Sigmoid colon (tissue), 6 donors: ENCODE measurements at regions not wholly inside any gene's neighbourhood (a gene's known extent, or its start where the extent isn't known, plus 50 kb on each side); places are given as distances from the start of the nearest gene placed in this dataset.

Experiments
- DNase-seq: peaks from one replicate; pipeline ENCODE4 v3.0.0-alpha.2; 2019
- H3K27ac ChIP-seq, 4 donors: fragments of 200-600 bp; sonication (generic); one replicate each; pipeline ENCODE4 v1.5.1; 2016 to 2019; ENCODE audit warnings: mild to moderate bottlenecking in 1 of 4
- H3K27me3 ChIP-seq, 3 donors: fragments of 200-600 bp; sonication (generic); one replicate each; pipeline ENCODE4 v1.5.1; 2019; ENCODE audit warnings: mild to moderate bottlenecking in 1 of 3
- H3K36me3 ChIP-seq, 4 donors: fragments of 200-600 bp; sonication (generic); one replicate each; pipeline ENCODE4 v1.5.1; 2016 to 2019
- H3K4me1 ChIP-seq, 4 donors: fragments of 200-600 bp; sonication (generic); one replicate each; pipeline ENCODE4 v1.5.1; 2017 to 2019
- H3K4me3 ChIP-seq, 4 donors: fragments of 200-600 bp; sonication (generic); one replicate each; pipeline ENCODE4 v1.5.1; 2017 to 2019; ENCODE audit warnings: mild to moderate bottlenecking in 2 of 4, moderate library complexity in 1 of 4
- H3K9me3 ChIP-seq, 4 donors: fragments of 200-600 bp in 3 of 4; sonication (generic) in 3 of 4; one replicate each; pipeline versions ENCODE4 v1.5.1 to v1.6.1; 2013 to 2019
- CTCF ChIP-seq, 4 experiments: fragments of 450-650 bp in 3 of 4; fragments of 200-600 bp in 1 of 4; IDR thresholded peaks; one replicate each; pipeline ENCODE4 v1.5.1; 2016 to 2019; ENCODE audit warnings: antibody characterized with exemption in 4 of 4, mild to moderate bottlenecking in 3 of 4, moderate library complexity in 2 of 4
- EP300 ChIP-seq, 4 donors: sonication (generic); formaldehyde crosslinking; IDR thresholded peaks; one replicate each; pipeline ENCODE4 v1.6.1; 2017; ENCODE audit warnings: antibody characterized with exemption in 4 of 4
- POLR2A ChIP-seq, 2 donors: fragments of 450-650 bp; IDR thresholded peaks; one replicate each; pipeline ENCODE4 v1.6.1; 2016; ENCODE audit warnings: antibody characterized with exemption in 2 of 2, mild to moderate bottlenecking in 2 of 2, moderate library complexity in 2 of 2
- POLR2AphosphoS5 ChIP-seq, 4 donors: sonication (generic); formaldehyde crosslinking; IDR thresholded peaks; one replicate each; pipeline ENCODE4 v1.6.1; 2017; ENCODE audit warnings: antibody characterized with exemption in 4 of 4
- WGBS, 2 donors: extraction: QIAGEN DNeasy Blood & Tissue Kit; methylation state at CpG; one replicate each; pipeline ENCODE4 v1.1.7; 2013; 5-methylcytosine and 5-hydroxymethylcytosine counted together
- intact Hi-C: fragments of 100-400 bp; cut with DNase I; formaldehyde crosslinking; loops from one replicate; pipeline ENCODE4 v1.15.1; 2023
- donor health status: healthy with polysubstance abuse.
- donor health status: healthy.

- 86 to 93% methylated on average over 9 of the region's 9 CpGs for WGBS, 2 donors
- Histone ChIP-seq H3K4me3 (no peak overlapping the region), H3K27ac (no peak overlapping the region), H3K27me3 (peaks cover 0 to 49% (median 6%) of the 10 kb centered on the region in 3 donors), H3K4me1 (no peaks in the 10 kb centered on the region), H3K9me3 (no peaks in the 10 kb centered on the region), H3K36me3 (no peaks in the 10 kb centered on the region)
- intact Hi-C loops: no loop called here
- TF ChIP-seq CTCF (IDR thresholded peaks at IDR 0.05) (no peak), POLR2A (IDR thresholded peaks at IDR 0.05) (no peak), EP300 (IDR thresholded peaks at IDR 0.05) (no peak), POLR2AphosphoS5 (IDR thresholded peaks at IDR 0.05) (no peak)
- DNase-seq: no peak
These were observed 120.1 kb upstream of the CDH4 start for GRCh38 chr20:61131944-61132343.

- 52 to 73% methylated on average over 6 of the region's 6 CpGs for WGBS, 2 donors
These were observed 118.5 kb upstream of the CDH4 start for GRCh38 chr20:61133611-61134010.

DNA sequence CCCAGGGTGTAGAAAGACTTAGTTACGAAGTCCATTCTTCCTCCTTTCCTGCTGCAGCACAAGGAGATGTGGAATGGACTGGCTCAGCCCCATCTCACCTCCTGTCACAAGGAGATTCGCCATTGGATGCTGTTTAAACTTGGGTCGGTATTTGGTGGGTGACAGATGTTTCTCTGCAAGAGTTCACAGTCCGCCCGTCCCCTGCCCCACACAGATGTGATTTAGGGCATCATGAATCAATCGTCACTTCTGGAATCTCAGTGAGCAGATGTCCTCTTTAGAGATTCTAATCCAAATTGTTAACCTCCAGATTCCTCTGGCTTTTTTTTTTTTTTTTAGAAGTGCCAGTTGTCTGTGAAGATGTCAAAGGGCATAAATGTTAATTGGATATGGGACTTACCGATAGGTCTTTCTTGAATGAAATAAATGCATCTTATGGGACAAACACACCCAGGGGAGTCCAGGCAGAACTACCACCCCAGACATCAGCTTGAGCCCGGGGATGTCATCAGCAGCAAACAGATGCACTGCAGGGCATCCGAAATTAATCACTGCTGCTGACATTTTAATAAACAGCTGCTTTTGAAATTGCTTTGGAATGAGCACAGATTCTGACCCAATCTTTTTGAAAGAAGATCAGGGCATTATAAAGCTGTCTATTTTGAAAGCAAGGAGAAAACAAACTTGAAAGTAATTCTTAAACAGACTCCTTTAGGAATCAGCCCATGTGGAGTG lies 117.6 kb upstream of the CDH4 start:
- WGBS, 2 donors: 44 to 72% methylated on average over 9 of the region's 9 CpGs
- no peak for DNase-seq
- Histone ChIP-seq H3K36me3 (no peaks in the 10 kb centered on the region), H3K9me3 (no peaks in the 10 kb centered on the region), H3K27me3 (peaks cover 0 to 46% (median 4%) of the 10 kb centered on the region in 3 donors), H3K4me1 (no peaks in the 10 kb centered on the region), H3K4me3 (no peak overlapping the region), H3K27ac (no peak overlapping the region)
- intact Hi-C loops: no loop called here
- TF ChIP-seq EP300 (IDR thresholded peaks at IDR 0.05): no peak
- no peak for TF ChIP-seq CTCF (IDR thresholded peaks at IDR 0.05)
- TF ChIP-seq POLR2AphosphoS5 (IDR thresholded peaks at IDR 0.05): no peak
- no peak for TF ChIP-seq POLR2A (IDR thresholded peaks at IDR 0.05)

More at GRCh38 chr20:61133611-61134010, 118.5 kb upstream of the CDH4 start:
- no peak for DNase-seq
- Histone ChIP-seq H3K4me3 (no peak overlapping the region), H3K36me3 (no peaks in the 10 kb centered on the region), H3K27ac (no peak overlapping the region), H3K9me3 (no peaks in the 10 kb centered on the region), H3K4me1 (no peaks in the 10 kb centered on the region), H3K27me3 (peaks cover 0 to 49% (median 6%) of the 10 kb centered on the region in 3 donors)
- intact Hi-C loops: no loop called here
- no peak for TF ChIP-seq POLR2AphosphoS5 (IDR thresholded peaks at IDR 0.05)
- no peak for TF ChIP-seq CTCF (IDR thresholded peaks at IDR 0.05)
- no peak for TF ChIP-seq POLR2A (IDR thresholded peaks at IDR 0.05)

DNA sequence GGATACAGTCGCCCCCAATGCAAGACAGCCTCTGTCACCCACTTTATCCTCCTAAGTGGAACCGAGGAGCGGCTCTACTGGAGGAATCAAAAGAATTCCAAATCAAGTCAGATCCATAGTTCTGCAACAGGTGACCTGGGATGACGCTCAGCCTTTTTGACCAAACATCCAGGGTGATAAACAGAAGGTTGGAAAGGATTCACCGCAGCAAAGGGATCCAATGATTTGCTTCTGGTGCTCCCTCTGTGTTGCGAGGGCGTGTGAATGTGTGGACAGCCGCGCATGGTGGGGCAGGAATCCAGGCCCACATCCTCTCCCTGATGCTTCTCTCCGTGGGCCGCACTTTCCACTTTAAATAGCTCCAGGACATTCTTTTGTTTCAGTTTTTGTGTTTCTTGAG lies 116.8 kb upstream of the CDH4 start:
- 36 to 66% methylated on average over 11 of the region's 11 CpGs for WGBS, 2 donors

DNA sequence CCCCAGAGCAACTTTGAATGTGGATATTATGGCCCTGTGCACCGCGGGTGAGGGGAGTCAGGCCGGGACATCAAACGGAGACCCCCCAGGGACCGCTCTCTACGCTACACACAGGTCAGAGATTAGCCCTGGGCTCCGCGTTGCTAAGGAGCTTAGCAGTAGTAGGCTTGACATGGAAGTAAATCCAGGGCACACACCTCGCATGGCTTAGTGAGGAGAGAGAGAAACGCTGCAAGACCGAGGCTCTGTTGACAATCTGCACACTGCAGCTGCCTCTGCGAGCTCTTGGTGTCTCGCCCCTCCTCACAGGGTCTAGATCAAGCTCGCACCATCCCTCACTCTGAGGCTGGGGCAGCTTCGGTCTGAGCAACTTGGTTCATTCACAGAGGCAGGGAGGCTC lies 116.1 kb upstream of the CDH4 start:
- intact Hi-C loops: no loop called here
- 28 to 34% methylated on average over 15 of the region's 15 CpGs for WGBS, 2 donors
- DNase-seq: no peak

More for the DNA sequence above, 116.8 kb upstream of the CDH4 start:
- Histone ChIP-seq H3K9me3 (no peaks in the 10 kb centered on the region), H3K36me3 (no peaks in the 10 kb centered on the region), H3K4me1 (no peaks in the 10 kb centered on the region), H3K27ac (no peak overlapping the region), H3K27me3 (peaks cover 0 to 42% (median 0%) of the 10 kb centered on the region in 3 donors), H3K4me3 (no peak overlapping the region)
- DNase-seq: no peak
- intact Hi-C loops: no loop called here
- no peak for TF ChIP-seq POLR2A (IDR thresholded peaks at IDR 0.05)

More for the DNA sequence above, 116.1 kb upstream of the CDH4 start:
- Histone ChIP-seq H3K4me1 (no peaks in the 10 kb centered on the region), H3K9me3 (no peaks in the 10 kb centered on the region), H3K36me3 (no peaks in the 10 kb centered on the region), H3K27me3 (peaks cover 0 to 36% (median 0%) of the 10 kb centered on the region in 3 donors), H3K27ac (no peak overlapping the region), H3K4me3 (no peak overlapping the region)
- no peak for TF ChIP-seq EP300 (IDR thresholded peaks at IDR 0.05)
- no peak for TF ChIP-seq CTCF (IDR thresholded peaks at IDR 0.05)
- TF ChIP-seq POLR2AphosphoS5 (IDR thresholded peaks at IDR 0.05): no peak
